Urothelium cell line (cell line): ENCODE measurements at regions not wholly inside any gene's neighbourhood (a gene's known extent, or its start where the extent isn't known, plus 50 kb on each side); places are given as distances from the start of the nearest gene placed in this dataset.
"Not testable (repeated sequence)": the region's sequence is repeated elsewhere in the genome, so short reads cannot be mapped to it uniquely, and the experiment has no call there.

Source experiments
- DNase-seq: peaks from one replicate; pipeline ENCODE4 v3.0.0; 2011; ENCODE audit warnings: low spot score, mixed read lengths
- FAIRE-seq: peaks from 2 replicates; lab custom pipeline; 2011; peaks lifted over from hg19 to GRCh38; lab: Jason Lieb, UNC

GRCh38 chr20:8986631-8987030 is 82.3 kb upstream of the PLCB4 start:
- DNase-seq: no peak
- FAIRE-seq: no peak

DNA sequence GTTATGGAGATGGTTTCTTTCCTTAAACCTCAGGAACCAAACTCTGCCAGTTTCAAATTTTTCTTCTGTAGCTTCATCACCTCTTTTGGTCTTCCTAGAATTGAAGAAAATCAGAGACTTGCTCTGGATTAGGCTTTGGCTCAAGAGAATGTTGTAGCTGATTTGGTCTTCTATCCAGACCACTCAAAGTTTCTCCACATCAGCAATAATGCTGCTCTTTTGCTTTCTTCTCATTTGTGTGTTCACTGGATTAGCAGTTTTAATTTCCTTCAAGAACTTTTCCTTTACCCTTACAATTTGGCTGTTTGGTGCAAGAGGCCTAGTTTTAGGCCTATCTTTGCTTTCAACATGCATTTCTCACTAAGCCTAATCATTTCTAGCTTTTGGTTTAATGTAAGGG is 78.1 kb upstream of the PLCB4 start:
- no peak for DNase-seq
- no peak for FAIRE-seq

- DNase-seq (no peak), FAIRE-seq (no peak)
These were observed 74.8 kb upstream of the PLCB4 start for GRCh38 chr20:8994045-8994444.

DNA sequence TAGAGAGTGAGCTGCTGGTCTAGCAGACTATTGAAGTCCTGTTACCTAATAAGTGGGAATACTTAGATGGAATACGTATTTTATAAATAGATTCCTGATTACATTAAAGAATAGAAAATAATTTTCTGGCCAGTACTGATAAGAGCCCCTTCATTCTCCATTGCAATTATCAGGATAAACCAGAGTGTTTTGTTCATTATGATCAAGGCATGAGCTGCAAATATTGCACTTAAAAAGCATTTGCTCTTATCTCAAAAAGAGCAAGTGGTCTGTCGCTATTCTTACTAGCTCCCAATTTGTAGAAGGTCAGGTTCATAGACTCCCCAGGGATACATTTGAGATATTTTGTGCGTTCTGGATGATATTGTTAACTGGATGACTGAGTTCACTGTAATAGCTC is 73.1 kb upstream of the PLCB4 start:
- no peak for FAIRE-seq
- DNase-seq: no peak

DNA sequence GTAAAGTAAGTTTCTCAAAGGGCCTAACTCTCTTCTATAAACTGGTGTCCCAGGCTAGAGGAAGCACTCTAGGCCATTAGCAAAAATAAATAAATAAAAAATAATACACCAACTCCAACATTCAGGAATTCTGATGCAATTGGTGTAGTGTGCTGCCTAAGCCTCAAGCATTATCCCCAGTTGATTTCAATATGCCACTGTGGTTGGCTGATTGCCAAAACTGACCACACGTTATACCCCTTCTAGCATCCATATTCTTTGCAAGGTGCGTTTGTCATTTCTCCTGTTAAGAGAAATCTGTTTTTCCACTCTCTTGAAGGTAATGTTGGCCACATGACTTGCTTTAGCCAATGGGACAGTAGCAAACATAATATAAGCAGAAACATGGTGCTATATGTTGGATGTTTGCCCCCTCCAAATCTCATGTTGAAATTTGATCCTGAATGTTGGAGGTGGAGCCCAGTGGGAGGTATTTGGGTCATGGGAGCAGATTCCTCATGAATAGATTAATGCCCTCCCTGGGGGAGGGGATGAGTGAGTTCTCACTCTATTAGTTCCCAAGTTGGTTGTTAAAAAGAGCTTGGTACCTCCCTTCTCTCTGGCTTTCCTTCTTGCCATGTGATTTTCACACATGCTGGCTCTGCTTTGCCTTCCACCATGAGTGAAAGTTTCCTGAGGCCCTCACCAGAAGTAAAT is 71.9 kb upstream of the PLCB4 start:
- no peak for FAIRE-seq
- no peak for DNase-seq

- FAIRE-seq (no peak), DNase-seq (no peak)
These were observed 71.2 kb upstream of the PLCB4 start for GRCh38 chr20:8997701-8998117.

- FAIRE-seq: no peak
- no peak for DNase-seq
These were observed 57.8 kb upstream of the PLCB4 start for GRCh38 chr20:9011121-9011520.

DNA sequence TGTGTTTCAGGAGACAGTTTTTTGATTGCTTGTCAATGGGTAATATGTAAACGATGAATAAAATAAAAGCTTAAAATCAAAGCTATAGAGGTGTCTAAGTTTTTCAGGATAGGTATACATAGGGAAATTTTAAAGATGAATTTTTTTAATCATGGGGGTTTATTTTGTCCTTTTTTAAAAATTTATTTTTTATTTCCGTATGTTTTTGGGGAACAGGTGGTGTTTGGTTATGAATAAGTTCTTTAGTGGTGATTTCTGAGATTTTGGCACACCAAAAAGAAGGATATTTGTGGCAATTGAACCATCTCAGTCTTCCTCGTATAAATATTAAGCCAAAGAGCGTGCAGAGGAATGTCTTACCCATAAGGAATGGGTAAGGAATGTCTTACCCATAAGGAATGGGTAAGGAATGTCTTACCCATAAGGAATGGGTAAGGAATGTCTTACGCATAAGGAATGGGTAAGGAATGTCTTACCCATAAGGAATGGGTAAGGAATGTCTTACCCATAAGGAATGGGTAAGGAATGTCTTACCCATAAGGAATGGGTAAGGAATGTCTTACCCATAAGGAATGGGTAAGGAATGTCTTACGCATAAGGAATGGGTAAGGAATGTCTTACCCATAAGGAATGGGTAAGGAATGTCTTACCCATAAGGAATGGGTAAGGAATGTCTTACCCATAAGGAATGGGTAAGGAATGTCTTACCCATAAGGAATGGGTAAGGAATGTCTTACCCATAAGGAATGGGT is 53.5 kb upstream of the PLCB4 start:
- FAIRE-seq, DNase-seq: not testable (repeated sequence)

DNA sequence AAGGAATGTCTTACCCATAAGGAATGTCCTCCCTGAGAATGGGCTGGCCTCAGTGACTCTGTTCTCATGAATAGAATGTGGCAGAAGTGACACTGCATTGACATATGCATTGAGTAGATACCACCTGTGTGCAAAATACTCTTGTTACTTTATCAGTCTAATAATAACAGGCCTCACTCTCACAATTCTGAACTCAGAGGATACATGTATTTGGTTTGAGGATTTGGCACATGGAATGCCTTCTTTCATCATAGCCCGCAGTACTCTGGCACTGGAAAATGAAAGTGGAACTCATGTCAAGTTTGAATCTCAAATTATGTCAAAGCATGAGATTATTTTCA is 52.9 kb upstream of the PLCB4 start:
- FAIRE-seq (no peak), DNase-seq (peak; percentile 18)

GRCh38 chr20:9018346-9018745 is 50.5 kb upstream of the PLCB4 start:
- no peak for FAIRE-seq
- no peak for DNase-seq
